GM23338 (cell line): ENCODE measurements at regions not wholly inside any gene's neighbourhood (a gene's known extent, or its start where the extent isn't known, plus 50 kb on each side); places are given as distances from the start of the nearest gene placed in this dataset.

ENCODE experiments used
- ATAC-seq: fragments of 200-7000 bp; cut with Tn5 transposase; 3 replicates; pipeline ENCODE4 v1.9.1; 2020
- DNase-seq: peaks from one replicate; pipeline ENCODE4 v3.0.0-alpha.2; 2015; ENCODE audit warnings: low spot score
- H2AFZ ChIP-seq: fragments of 200-600 bp; sonication (generic); 2 replicates; pipeline ENCODE4 v1.8.0; 2016; ENCODE audit warnings: antibody characterized with exemption, mild to moderate bottlenecking, moderate library complexity
- H3F3A ChIP-seq: fragments of 200-600 bp; sonication (generic); replicated peaks from 2 replicates; pipeline ENCODE4 v1.8.0; 2017; ENCODE audit warnings: antibody characterized with exemption, mixed run types, low read depth
- H3K27ac ChIP-seq: fragments of 200-600 bp; sonication (generic); 2 replicates; pipeline ENCODE4 v1.6.1; 2016; ENCODE audit warnings: low read depth
- H3K27me3 ChIP-seq: fragments of 200-600 bp; sonication (generic); 2 replicates; pipeline ENCODE4 v1.8.0; 2016; ENCODE audit warnings: mild to moderate bottlenecking, mixed run types, moderate library complexity; ENCODE audit not compliant: insufficient read depth
- H3K36me3 ChIP-seq: fragments of 200-600 bp; sonication (generic); 2 replicates; pipeline ENCODE4 v1.8.0; 2016; ENCODE audit warnings: mild to moderate bottlenecking; ENCODE audit not compliant: insufficient read depth
- H3K4me1 ChIP-seq: fragments of 200-600 bp; sonication (generic); 2 replicates; pipeline ENCODE4 v1.8.0; 2016; ENCODE audit warnings: mild to moderate bottlenecking, moderate library complexity; ENCODE audit not compliant: insufficient read depth
- H3K4me2 ChIP-seq: fragments of 200-600 bp; sonication (generic); 2 replicates; pipeline ENCODE4 v1.7.1; 2017; ENCODE audit warnings: mixed run types
- H3K4me3 ChIP-seq: fragments of 200-600 bp; sonication (generic); 2 replicates; pipeline ENCODE4 v1.6.1; 2016; ENCODE audit warnings: mixed run types
- H3K79me2 ChIP-seq: fragments of 200-600 bp; sonication (generic); replicated peaks from 2 replicates; pipeline ENCODE4 v1.8.0; 2017; ENCODE audit warnings: mild to moderate bottlenecking; ENCODE audit not compliant: insufficient read depth
- H3K9me2 ChIP-seq: fragments of 200-600 bp; sonication (generic); 2 replicates; pipeline ENCODE4 v1.8.0; 2017; ENCODE audit not compliant: insufficient read depth
- H4K20me1 ChIP-seq: fragments of 200-600 bp; sonication (generic); replicated peaks from 2 replicates; pipeline ENCODE4 v1.8.0; 2017; ENCODE audit warnings: mild to moderate bottlenecking; ENCODE audit not compliant: insufficient read depth
- H3K27ac Mint-ChIP-seq: 2 replicates; pipeline ENCODE4 v1.8.0; 2020; ENCODE audit warnings: inconsistent platforms, mild to moderate bottlenecking, moderate library complexity, mixed read lengths
- H3K27me3 Mint-ChIP-seq: 3 replicates; pipeline ENCODE4 v1.8.0; 2022; ENCODE audit warnings: low read depth, mild to moderate bottlenecking, moderate library complexity, mixed read lengths, inconsistent platforms; ENCODE audit not compliant: insufficient read depth, poor library complexity
- H3K36me3 Mint-ChIP-seq: 3 replicates; pipeline ENCODE4 v1.8.0; 2021; ENCODE audit warnings: low read depth, mild to moderate bottlenecking, inconsistent platforms, moderate library complexity, mixed read lengths
- H3K4me1 Mint-ChIP-seq: 3 replicates; pipeline ENCODE4 v1.8.0; 2020; ENCODE audit warnings: mild to moderate bottlenecking, inconsistent platforms, mixed read lengths
- H3K4me3 Mint-ChIP-seq: 3 replicates; pipeline ENCODE4 v1.8.0; 2021; ENCODE audit warnings: moderate library complexity, mild to moderate bottlenecking, inconsistent platforms, mixed read lengths
- H3K9me3 Mint-ChIP-seq: 3 replicates; pipeline ENCODE4 v1.8.0; 2020; ENCODE audit warnings: moderate library complexity, mild to moderate bottlenecking, inconsistent platforms, mixed read lengths
- CREB1 ChIP-seq: fragments of 250-450 bp; sonication (Bioruptor Pico); IDR thresholded peaks from 2 replicates; pipeline ENCODE4 v1.5.0; 2020; ENCODE audit warnings: low read depth, mild to moderate bottlenecking, moderate library complexity
- EZH2phosphoT487 ChIP-seq: fragments of 200-600 bp; sonication (generic); IDR thresholded peaks from one replicate; pipeline ENCODE4 v1.8.1; 2018; ENCODE audit warnings: antibody characterized with exemption; ENCODE audit not compliant: unreplicated experiment
- JUNB ChIP-seq: IDR thresholded peaks from one replicate; pipeline ENCODE4 v1.6.1; 2016; ENCODE audit warnings: antibody characterized with exemption; ENCODE audit not compliant: unreplicated experiment
- NANOG ChIP-seq: IDR thresholded peaks from 2 replicates; pipeline ENCODE4 v1.6.1; 2016; ENCODE audit warnings: antibody characterized with exemption, borderline replicate concordance
- POLR2AphosphoS5 ChIP-seq: IDR thresholded peaks from 2 replicates; pipeline ENCODE4 v1.6.1; 2016; ENCODE audit warnings: antibody characterized with exemption, low read depth
- STAT1 ChIP-seq: IDR thresholded peaks from one replicate; pipeline ENCODE4 v1.6.1; 2016; ENCODE audit warnings: antibody characterized with exemption; ENCODE audit not compliant: unreplicated experiment
- ZNF331 ChIP-seq: fragments of 250-450 bp; sonication (Bioruptor Pico); IDR thresholded peaks from 2 replicates; pipeline ENCODE4 v1.5.0; 2020; ENCODE audit warnings: low read depth, mild to moderate bottlenecking, moderate library complexity
- TF ChIP-seq, protein P1 (sequence below): IDR thresholded peaks from one replicate; pipeline ENCODE4 v1.6.1; 2018; ENCODE audit warnings: antibody characterized with exemption; ENCODE audit not compliant: unreplicated experiment
- TF ChIP-seq, protein P2 (sequence below), 2 experiments: fragments of 200-600 bp in 1 of 2; sonication (generic) in 1 of 2; conservative IDR thresholded peaks; 2 replicates each; pipeline versions ENCODE4 v1.5.1 to v1.6.1; 2016 to 2017; ENCODE audit warnings: antibody characterized with exemption in 2 of 2, low read depth in 2 of 2, mild to moderate bottlenecking in 2 of 2, moderate library complexity in 1 of 2
- TF ChIP-seq, protein P3 (sequence below): fragments of 250-450 bp; sonication (Bioruptor Pico); IDR thresholded peaks from 2 replicates; pipeline ENCODE4 v1.5.0; 2020; ENCODE audit warnings: mild to moderate bottlenecking, moderate library complexity

DNA sequence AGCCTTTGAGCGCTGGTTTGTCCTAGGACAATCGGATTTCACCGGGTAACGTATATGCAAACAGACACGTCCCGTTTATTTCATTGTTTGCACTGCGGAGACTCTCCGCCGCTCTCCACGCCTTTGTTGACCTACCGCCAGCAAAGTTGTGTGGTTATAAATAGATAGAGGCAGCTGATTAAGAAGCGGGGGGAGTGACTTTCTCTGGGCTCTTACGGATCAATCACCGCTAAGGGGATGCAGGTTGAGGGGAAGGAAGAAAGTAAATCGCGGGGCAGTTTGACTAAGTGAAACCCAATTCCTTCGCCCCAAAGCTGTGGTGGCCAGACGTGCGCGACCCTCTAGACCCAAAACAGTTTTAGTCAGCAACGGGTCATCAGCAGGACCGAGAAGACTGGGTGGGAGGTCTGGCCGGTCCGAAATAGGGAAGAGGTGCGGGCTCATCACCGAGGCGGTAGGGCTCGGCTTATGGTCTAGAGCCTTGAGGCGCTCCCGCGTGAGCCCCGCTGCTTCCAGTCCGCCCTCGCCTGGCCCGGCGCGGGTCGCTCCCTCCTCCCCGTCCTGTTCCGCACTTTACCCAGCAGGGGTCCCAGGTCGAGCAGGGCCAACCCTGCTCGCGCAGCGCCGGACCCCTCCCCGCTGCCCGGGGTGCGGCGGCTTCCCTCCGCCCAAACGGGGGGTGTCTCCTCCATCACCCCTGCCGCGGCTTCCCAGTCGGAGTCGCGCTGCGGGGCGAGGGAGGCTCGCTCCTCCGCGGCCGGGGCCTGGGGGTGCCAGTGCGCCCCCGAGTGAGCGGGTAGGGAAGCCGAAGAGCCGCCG, 120.8 kb upstream of the RRP15 start (continued):
- TF ChIP-seq POLR2AphosphoS5 (0 out of 2 replicates have a peak, but pooled peaks have one; percentile 10), JUNB (no peak), EZH2phosphoT487 (no peak), STAT1 (no peak), CREB1 (CRISPR knock-in tag) (no peak), NANOG (no peak), ZNF331 (CRISPR knock-in tag) (no peak)
- TF ChIP-seq, protein P1, sequence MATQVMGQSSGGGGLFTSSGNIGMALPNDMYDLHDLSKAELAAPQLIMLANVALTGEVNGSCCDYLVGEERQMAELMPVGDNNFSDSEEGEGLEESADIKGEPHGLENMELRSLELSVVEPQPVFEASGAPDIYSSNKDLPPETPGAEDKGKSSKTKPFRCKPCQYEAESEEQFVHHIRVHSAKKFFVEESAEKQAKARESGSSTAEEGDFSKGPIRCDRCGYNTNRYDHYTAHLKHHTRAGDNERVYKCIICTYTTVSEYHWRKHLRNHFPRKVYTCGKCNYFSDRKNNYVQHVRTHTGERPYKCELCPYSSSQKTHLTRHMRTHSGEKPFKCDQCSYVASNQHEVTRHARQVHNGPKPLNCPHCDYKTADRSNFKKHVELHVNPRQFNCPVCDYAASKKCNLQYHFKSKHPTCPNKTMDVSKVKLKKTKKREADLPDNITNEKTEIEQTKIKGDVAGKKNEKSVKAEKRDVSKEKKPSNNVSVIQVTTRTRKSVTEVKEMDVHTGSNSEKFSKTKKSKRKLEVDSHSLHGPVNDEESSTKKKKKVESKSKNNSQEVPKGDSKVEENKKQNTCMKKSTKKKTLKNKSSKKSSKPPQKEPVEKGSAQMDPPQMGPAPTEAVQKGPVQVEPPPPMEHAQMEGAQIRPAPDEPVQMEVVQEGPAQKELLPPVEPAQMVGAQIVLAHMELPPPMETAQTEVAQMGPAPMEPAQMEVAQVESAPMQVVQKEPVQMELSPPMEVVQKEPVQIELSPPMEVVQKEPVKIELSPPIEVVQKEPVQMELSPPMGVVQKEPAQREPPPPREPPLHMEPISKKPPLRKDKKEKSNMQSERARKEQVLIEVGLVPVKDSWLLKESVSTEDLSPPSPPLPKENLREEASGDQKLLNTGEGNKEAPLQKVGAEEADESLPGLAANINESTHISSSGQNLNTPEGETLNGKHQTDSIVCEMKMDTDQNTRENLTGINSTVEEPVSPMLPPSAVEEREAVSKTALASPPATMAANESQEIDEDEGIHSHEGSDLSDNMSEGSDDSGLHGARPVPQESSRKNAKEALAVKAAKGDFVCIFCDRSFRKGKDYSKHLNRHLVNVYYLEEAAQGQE, result no peak

DNA sequence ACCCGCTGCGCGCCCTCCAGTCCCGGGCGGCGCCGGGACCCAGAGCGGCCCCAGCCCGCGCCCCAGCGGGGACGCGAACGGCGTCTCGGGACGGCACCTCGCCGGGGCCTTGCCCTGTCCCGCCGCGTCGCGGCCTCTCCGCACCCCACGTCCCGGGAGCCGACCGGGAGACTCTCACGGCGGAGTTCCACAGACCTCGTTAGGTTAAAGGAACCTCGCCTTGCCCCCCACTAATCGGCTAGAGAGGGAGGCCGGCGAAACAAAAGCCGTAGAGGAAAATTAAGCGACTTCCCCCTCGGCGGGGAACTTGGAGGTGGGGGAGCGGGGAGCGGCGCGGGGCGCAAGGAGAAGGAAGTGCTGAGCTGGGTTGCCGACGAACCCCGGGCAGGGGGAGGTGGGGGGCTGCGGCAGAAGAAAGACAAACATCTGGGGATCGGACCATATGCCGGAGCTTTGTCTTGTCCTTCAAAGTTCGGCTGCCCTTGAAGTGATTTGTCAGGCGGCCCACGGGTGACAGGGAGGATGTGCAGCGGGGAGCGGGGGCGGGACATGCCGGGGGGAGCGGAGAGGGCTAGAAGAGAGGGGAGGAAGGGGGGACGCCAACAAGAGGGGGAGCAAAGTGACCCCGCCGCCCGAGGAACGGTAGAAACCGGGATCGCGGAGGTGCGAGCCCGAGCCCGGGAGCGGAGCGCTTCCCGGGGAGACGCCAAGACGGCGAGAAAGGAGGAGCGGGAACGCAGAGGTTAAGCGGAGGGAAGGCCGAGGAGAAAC, 120.0 kb upstream of the RRP15 start:
- peak; percentile 80 for ATAC-seq
- Mint-ChIP-seq H3K27ac (no peak overlapping the region), H3K4me1 (peaks cover 23% of the 10 kb centered on the region), H3K36me3 (no peaks in the 10 kb centered on the region), H3K27me3 (peaks cover 8% of the 10 kb centered on the region), H3K4me3 (peak overlapping the region; percentile 90), H3K9me3 (no peaks in the 10 kb centered on the region; the same call in 2 of the 3 replicates)
- Histone ChIP-seq H3K27me3 (peaks cover 39% of the 10 kb centered on the region), H3K4me2 (peak overlapping the region; percentile 94), H3F3A (0 out of 2 replicates have a peak, but pooled peaks cover 6% of the 10 kb centered on the region), H3K4me3 (peak overlapping the region; percentile 78), H3K79me2 (no peaks in the 10 kb centered on the region), H3K4me1 (peaks cover 22% of the 10 kb centered on the region), H3K36me3 (no peaks in the 10 kb centered on the region), H4K20me1 (no peaks in the 10 kb centered on the region), H3K9me2 (no peaks in the 10 kb centered on the region), H3K27ac (no peak overlapping the region), H2AFZ (peak overlapping the region; percentile 96)
- DNase-seq, result peak; percentile 85
- no peak for TF ChIP-seq ZNF331 (CRISPR knock-in tag)
- TF ChIP-seq, protein P2, sequence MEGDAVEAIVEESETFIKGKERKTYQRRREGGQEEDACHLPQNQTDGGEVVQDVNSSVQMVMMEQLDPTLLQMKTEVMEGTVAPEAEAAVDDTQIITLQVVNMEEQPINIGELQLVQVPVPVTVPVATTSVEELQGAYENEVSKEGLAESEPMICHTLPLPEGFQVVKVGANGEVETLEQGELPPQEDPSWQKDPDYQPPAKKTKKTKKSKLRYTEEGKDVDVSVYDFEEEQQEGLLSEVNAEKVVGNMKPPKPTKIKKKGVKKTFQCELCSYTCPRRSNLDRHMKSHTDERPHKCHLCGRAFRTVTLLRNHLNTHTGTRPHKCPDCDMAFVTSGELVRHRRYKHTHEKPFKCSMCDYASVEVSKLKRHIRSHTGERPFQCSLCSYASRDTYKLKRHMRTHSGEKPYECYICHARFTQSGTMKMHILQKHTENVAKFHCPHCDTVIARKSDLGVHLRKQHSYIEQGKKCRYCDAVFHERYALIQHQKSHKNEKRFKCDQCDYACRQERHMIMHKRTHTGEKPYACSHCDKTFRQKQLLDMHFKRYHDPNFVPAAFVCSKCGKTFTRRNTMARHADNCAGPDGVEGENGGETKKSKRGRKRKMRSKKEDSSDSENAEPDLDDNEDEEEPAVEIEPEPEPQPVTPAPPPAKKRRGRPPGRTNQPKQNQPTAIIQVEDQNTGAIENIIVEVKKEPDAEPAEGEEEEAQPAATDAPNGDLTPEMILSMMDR (conservative IDR thresholded peaks at IDR 0.05; ENCODE audit: low read depth in 2 of 2), result no peak
- TF ChIP-seq, protein P3, sequence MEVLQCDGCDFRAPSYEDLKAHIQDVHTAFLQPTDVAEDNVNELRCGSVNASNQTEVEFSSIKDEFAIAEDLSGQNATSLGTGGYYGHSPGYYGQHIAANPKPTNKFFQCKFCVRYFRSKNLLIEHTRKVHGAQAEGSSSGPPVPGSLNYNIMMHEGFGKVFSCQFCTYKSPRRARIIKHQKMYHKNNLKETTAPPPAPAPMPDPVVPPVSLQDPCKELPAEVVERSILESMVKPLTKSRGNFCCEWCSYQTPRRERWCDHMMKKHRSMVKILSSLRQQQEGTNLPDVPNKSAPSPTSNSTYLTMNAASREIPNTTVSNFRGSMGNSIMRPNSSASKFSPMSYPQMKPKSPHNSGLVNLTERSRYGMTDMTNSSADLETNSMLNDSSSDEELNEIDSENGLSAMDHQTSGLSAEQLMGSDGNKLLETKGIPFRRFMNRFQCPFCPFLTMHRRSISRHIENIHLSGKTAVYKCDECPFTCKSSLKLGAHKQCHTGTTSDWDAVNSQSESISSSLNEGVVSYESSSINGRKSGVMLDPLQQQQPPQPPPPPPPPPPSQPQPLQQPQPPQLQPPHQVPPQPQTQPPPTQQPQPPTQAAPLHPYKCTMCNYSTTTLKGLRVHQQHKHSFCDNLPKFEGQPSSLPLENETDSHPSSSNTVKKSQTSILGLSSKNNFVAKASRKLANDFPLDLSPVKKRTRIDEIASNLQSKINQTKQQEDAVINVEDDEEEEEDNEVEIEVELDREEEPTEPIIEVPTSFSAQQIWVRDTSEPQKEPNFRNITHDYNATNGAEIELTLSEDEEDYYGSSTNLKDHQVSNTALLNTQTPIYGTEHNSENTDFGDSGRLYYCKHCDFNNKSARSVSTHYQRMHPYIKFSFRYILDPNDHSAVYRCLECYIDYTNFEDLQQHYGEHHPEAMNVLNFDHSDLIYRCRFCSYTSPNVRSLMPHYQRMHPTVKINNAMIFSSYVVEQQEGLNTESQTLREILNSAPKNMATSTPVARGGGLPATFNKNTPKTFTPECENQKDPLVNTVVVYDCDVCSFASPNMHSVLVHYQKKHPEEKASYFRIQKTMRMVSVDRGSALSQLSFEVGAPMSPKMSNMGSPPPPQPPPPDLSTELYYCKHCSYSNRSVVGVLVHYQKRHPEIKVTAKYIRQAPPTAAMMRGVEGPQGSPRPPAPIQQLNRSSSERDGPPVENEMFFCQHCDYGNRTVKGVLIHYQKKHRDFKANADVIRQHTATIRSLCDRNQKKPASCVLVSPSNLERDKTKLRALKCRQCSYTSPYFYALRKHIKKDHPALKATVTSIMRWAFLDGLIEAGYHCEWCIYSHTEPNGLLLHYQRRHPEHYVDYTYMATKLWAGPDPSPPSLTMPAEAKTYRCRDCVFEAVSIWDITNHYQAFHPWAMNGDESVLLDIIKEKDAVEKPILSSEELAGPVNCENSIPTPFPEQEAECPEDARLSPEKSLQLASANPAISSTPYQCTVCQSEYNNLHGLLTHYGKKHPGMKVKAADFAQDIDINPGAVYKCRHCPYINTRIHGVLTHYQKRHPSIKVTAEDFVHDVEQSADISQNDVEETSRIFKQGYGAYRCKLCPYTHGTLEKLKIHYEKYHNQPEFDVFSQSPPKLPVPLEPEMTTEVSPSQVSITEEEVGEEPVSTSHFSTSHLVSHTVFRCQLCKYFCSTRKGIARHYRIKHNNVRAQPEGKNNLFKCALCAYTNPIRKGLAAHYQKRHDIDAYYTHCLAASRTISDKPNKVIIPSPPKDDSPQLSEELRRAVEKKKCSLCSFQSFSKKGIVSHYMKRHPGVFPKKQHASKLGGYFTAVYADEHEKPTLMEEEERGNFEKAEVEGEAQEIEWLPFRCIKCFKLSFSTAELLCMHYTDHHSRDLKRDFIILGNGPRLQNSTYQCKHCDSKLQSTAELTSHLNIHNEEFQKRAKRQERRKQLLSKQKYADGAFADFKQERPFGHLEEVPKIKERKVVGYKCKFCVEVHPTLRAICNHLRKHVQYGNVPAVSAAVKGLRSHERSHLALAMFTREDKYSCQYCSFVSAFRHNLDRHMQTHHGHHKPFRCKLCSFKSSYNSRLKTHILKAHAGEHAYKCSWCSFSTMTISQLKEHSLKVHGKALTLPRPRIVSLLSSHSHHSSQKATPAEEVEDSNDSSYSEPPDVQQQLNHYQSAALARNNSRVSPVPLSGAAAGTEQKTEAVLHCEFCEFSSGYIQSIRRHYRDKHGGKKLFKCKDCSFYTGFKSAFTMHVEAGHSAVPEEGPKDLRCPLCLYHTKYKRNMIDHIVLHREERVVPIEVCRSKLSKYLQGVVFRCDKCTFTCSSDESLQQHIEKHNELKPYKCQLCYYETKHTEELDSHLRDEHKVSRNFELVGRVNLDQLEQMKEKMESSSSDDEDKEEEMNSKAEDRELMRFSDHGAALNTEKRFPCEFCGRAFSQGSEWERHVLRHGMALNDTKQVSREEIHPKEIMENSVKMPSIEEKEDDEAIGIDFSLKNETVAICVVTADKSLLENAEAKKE (CRISPR knock-in tag), result no peak
